ENCODE measurements at regions not wholly inside any gene's neighbourhood (a gene's known extent, or its start where the extent isn't known, plus 50 kb on each side); places are given as distances from the start of the nearest gene placed in this dataset.

DNA sequence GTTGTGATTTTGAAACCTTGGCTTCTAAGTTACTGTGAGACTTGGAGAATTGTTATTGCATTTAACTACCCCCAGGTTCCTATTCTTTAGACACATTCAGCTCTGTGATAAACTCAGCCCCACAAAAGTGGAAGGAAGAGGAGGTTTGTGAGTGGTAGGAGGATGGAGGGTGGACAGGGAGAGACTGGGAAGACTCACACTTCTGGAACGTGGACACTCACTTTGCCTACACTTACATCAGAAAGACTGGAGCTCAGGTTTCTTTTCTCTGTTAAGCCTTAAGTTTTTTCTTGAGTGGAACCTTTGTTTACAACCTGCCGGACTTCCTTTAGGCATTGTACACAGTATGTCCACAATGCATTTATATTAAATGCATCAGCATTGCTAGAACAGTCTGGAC is 99.0 kb downstream of the AREG start:
- TF ChIP-seq, protein P1, sequence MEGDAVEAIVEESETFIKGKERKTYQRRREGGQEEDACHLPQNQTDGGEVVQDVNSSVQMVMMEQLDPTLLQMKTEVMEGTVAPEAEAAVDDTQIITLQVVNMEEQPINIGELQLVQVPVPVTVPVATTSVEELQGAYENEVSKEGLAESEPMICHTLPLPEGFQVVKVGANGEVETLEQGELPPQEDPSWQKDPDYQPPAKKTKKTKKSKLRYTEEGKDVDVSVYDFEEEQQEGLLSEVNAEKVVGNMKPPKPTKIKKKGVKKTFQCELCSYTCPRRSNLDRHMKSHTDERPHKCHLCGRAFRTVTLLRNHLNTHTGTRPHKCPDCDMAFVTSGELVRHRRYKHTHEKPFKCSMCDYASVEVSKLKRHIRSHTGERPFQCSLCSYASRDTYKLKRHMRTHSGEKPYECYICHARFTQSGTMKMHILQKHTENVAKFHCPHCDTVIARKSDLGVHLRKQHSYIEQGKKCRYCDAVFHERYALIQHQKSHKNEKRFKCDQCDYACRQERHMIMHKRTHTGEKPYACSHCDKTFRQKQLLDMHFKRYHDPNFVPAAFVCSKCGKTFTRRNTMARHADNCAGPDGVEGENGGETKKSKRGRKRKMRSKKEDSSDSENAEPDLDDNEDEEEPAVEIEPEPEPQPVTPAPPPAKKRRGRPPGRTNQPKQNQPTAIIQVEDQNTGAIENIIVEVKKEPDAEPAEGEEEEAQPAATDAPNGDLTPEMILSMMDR (IDR thresholded peaks at IDR 0.05) = no peak
- TF ChIP-seq POLR2A (IDR thresholded peaks at IDR 0.05) = no peak

All from heart left ventricle (tissue), 13 donors.